GM23338 (cell line): ENCODE measurements at regions not wholly inside any gene's neighbourhood (a gene's known extent, or its start where the extent isn't known, plus 50 kb on each side); places are given as distances from the start of the nearest gene placed in this dataset.

Source experiments
- ATAC-seq: fragments of 200-7000 bp; cut with Tn5 transposase; 3 replicates; pipeline ENCODE4 v1.9.1; 2020
- DNase-seq: peaks from one replicate; pipeline ENCODE4 v3.0.0-alpha.2; 2015; ENCODE audit warnings: low spot score
- H2AFZ ChIP-seq: fragments of 200-600 bp; sonication (generic); 2 replicates; pipeline ENCODE4 v1.8.0; 2016; ENCODE audit warnings: antibody characterized with exemption, mild to moderate bottlenecking, moderate library complexity
- H3F3A ChIP-seq: fragments of 200-600 bp; sonication (generic); replicated peaks from 2 replicates; pipeline ENCODE4 v1.8.0; 2017; ENCODE audit warnings: antibody characterized with exemption, mixed run types, low read depth
- H3K27ac ChIP-seq: fragments of 200-600 bp; sonication (generic); 2 replicates; pipeline ENCODE4 v1.6.1; 2016; ENCODE audit warnings: low read depth
- H3K27me3 ChIP-seq: fragments of 200-600 bp; sonication (generic); 2 replicates; pipeline ENCODE4 v1.8.0; 2016; ENCODE audit warnings: mild to moderate bottlenecking, mixed run types, moderate library complexity; ENCODE audit not compliant: insufficient read depth
- H3K36me3 ChIP-seq: fragments of 200-600 bp; sonication (generic); 2 replicates; pipeline ENCODE4 v1.8.0; 2016; ENCODE audit warnings: mild to moderate bottlenecking; ENCODE audit not compliant: insufficient read depth
- H3K4me1 ChIP-seq: fragments of 200-600 bp; sonication (generic); 2 replicates; pipeline ENCODE4 v1.8.0; 2016; ENCODE audit warnings: mild to moderate bottlenecking, moderate library complexity; ENCODE audit not compliant: insufficient read depth
- H3K4me2 ChIP-seq: fragments of 200-600 bp; sonication (generic); 2 replicates; pipeline ENCODE4 v1.7.1; 2017; ENCODE audit warnings: mixed run types
- H3K4me3 ChIP-seq: fragments of 200-600 bp; sonication (generic); 2 replicates; pipeline ENCODE4 v1.6.1; 2016; ENCODE audit warnings: mixed run types
- H3K79me2 ChIP-seq: fragments of 200-600 bp; sonication (generic); replicated peaks from 2 replicates; pipeline ENCODE4 v1.8.0; 2017; ENCODE audit warnings: mild to moderate bottlenecking; ENCODE audit not compliant: insufficient read depth
- H3K9me2 ChIP-seq: fragments of 200-600 bp; sonication (generic); 2 replicates; pipeline ENCODE4 v1.8.0; 2017; ENCODE audit not compliant: insufficient read depth
- H4K20me1 ChIP-seq: fragments of 200-600 bp; sonication (generic); replicated peaks from 2 replicates; pipeline ENCODE4 v1.8.0; 2017; ENCODE audit warnings: mild to moderate bottlenecking; ENCODE audit not compliant: insufficient read depth
- H3K27ac Mint-ChIP-seq: 2 replicates; pipeline ENCODE4 v1.8.0; 2020; ENCODE audit warnings: inconsistent platforms, mild to moderate bottlenecking, moderate library complexity, mixed read lengths
- H3K27me3 Mint-ChIP-seq: 3 replicates; pipeline ENCODE4 v1.8.0; 2022; ENCODE audit warnings: low read depth, mild to moderate bottlenecking, moderate library complexity, mixed read lengths, inconsistent platforms; ENCODE audit not compliant: insufficient read depth, poor library complexity
- H3K36me3 Mint-ChIP-seq: 3 replicates; pipeline ENCODE4 v1.8.0; 2021; ENCODE audit warnings: low read depth, mild to moderate bottlenecking, inconsistent platforms, moderate library complexity, mixed read lengths
- H3K4me1 Mint-ChIP-seq: 3 replicates; pipeline ENCODE4 v1.8.0; 2020; ENCODE audit warnings: mild to moderate bottlenecking, inconsistent platforms, mixed read lengths
- H3K4me3 Mint-ChIP-seq: 3 replicates; pipeline ENCODE4 v1.8.0; 2021; ENCODE audit warnings: moderate library complexity, mild to moderate bottlenecking, inconsistent platforms, mixed read lengths
- H3K9me3 Mint-ChIP-seq: 3 replicates; pipeline ENCODE4 v1.8.0; 2020; ENCODE audit warnings: moderate library complexity, mild to moderate bottlenecking, inconsistent platforms, mixed read lengths
- CREB1 ChIP-seq: fragments of 250-450 bp; sonication (Bioruptor Pico); IDR thresholded peaks from 2 replicates; pipeline ENCODE4 v1.5.0; 2020; ENCODE audit warnings: low read depth, mild to moderate bottlenecking, moderate library complexity
- EZH2 ChIP-seq: fragments of 200-600 bp; sonication (generic); IDR thresholded peaks from one replicate; pipeline ENCODE4 v1.8.0; 2017; ENCODE audit warnings: antibody characterized with exemption, mild to moderate bottlenecking, low read depth; ENCODE audit not compliant: unreplicated experiment
- EZH2phosphoT487 ChIP-seq: fragments of 200-600 bp; sonication (generic); IDR thresholded peaks from one replicate; pipeline ENCODE4 v1.8.1; 2018; ENCODE audit warnings: antibody characterized with exemption; ENCODE audit not compliant: unreplicated experiment
- JUNB ChIP-seq: IDR thresholded peaks from one replicate; pipeline ENCODE4 v1.6.1; 2016; ENCODE audit warnings: antibody characterized with exemption; ENCODE audit not compliant: unreplicated experiment
- NANOG ChIP-seq: IDR thresholded peaks from 2 replicates; pipeline ENCODE4 v1.6.1; 2016; ENCODE audit warnings: antibody characterized with exemption, borderline replicate concordance
- POLR2AphosphoS5 ChIP-seq: IDR thresholded peaks from 2 replicates; pipeline ENCODE4 v1.6.1; 2016; ENCODE audit warnings: antibody characterized with exemption, low read depth
- STAT1 ChIP-seq: IDR thresholded peaks from one replicate; pipeline ENCODE4 v1.6.1; 2016; ENCODE audit warnings: antibody characterized with exemption; ENCODE audit not compliant: unreplicated experiment
- ZNF114 ChIP-seq: fragments of 250-450 bp; sonication (Bioruptor Pico); IDR thresholded peaks from 2 replicates; pipeline ENCODE4 v1.5.0; 2020; ENCODE audit warnings: mild to moderate bottlenecking, moderate library complexity
- ZNF331 ChIP-seq: fragments of 250-450 bp; sonication (Bioruptor Pico); IDR thresholded peaks from 2 replicates; pipeline ENCODE4 v1.5.0; 2020; ENCODE audit warnings: low read depth, mild to moderate bottlenecking, moderate library complexity
- TF ChIP-seq, protein P1 (sequence below), 2 experiments: fragments of 200-600 bp in 1 of 2; sonication (generic) in 1 of 2; conservative IDR thresholded peaks; 2 replicates each; pipeline versions ENCODE4 v1.5.1 to v1.6.1; 2016 to 2017; ENCODE audit warnings: antibody characterized with exemption in 2 of 2, low read depth in 2 of 2, mild to moderate bottlenecking in 2 of 2, moderate library complexity in 1 of 2
- TF ChIP-seq, protein P2 (sequence below): IDR thresholded peaks from one replicate; pipeline ENCODE4 v1.6.1; 2018; ENCODE audit warnings: antibody characterized with exemption; ENCODE audit not compliant: unreplicated experiment
- TF ChIP-seq, protein P3 (sequence below): fragments of 250-450 bp; sonication (Bioruptor Pico); IDR thresholded peaks from 2 replicates; pipeline ENCODE4 v1.5.0; 2020; ENCODE audit warnings: mild to moderate bottlenecking, moderate library complexity
- TF ChIP-seq, protein P4 (sequence below): IDR thresholded peaks from 2 replicates; pipeline ENCODE4 v1.6.1; 2016; ENCODE audit warnings: antibody characterized with exemption

DNA sequence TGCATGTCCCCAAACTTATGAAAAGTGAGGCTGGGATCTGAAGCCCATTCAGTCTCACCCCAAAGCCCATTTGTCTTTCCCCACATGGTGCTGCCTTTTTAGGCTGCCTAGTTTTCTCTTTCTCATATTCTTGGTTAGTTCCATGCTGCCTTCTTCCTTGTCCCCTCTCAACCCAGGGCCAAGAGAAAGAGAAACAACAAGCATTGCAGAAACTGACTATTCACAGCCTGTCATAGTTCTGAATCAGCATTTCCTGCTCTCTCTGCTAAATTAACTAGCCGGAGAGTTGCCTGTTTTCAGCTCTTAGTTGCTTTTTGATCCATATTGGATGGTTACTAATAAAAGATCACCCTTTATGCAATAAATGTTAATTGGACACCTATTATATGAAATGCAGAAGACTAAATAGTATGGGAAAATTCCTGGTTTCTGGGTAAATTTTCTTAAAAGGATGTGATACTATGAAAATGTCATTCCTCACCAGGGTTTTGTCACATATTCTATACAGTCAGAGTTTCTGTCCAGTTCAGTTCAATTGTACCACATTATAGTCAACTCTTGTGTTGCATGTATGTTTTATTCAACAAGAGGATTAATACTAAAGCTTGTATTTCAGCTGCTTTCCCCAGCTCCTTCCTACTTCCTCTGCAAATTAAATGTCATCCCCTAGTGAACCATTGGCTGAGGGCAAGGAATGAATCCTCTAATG lies 246.5 kb downstream of the GALR1 start:
- Histone ChIP-seq H3K4me1 (no peaks in the 10 kb centered on the region), H4K20me1 (no peaks in the 10 kb centered on the region), H3K36me3 (no peaks in the 10 kb centered on the region), H3K4me3 (no peak overlapping the region), H3K79me2 (no peaks in the 10 kb centered on the region), H3K9me2 (peaks cover 8% of the 10 kb centered on the region; the same call in 1 of the 2 replicates), H3K4me2 (no peak overlapping the region), H3K27ac (no peak overlapping the region), H3K27me3 (no peaks in the 10 kb centered on the region), H2AFZ (no peak overlapping the region), H3F3A (no peaks in the 10 kb centered on the region)
- Mint-ChIP-seq H3K27ac (no peak overlapping the region), H3K36me3 (no peaks in the 10 kb centered on the region), H3K27me3 (peaks cover 1% of the 10 kb centered on the region), H3K4me3 (no peak overlapping the region), H3K9me3 (peaks cover 6% of the 10 kb centered on the region; the same call in 1 of the 3 replicates), H3K4me1 (no peaks in the 10 kb centered on the region)
- DNase-seq, result no peak
- no peak for ATAC-seq
- TF ChIP-seq NANOG (no peak), POLR2AphosphoS5 (no peak), STAT1 (no peak), ZNF114 (CRISPR knock-in tag) (no peak), ZNF331 (CRISPR knock-in tag) (no peak), JUNB (no peak), CREB1 (CRISPR knock-in tag) (no peak), EZH2phosphoT487 (no peak), EZH2 (no peak)
- TF ChIP-seq, protein P1, sequence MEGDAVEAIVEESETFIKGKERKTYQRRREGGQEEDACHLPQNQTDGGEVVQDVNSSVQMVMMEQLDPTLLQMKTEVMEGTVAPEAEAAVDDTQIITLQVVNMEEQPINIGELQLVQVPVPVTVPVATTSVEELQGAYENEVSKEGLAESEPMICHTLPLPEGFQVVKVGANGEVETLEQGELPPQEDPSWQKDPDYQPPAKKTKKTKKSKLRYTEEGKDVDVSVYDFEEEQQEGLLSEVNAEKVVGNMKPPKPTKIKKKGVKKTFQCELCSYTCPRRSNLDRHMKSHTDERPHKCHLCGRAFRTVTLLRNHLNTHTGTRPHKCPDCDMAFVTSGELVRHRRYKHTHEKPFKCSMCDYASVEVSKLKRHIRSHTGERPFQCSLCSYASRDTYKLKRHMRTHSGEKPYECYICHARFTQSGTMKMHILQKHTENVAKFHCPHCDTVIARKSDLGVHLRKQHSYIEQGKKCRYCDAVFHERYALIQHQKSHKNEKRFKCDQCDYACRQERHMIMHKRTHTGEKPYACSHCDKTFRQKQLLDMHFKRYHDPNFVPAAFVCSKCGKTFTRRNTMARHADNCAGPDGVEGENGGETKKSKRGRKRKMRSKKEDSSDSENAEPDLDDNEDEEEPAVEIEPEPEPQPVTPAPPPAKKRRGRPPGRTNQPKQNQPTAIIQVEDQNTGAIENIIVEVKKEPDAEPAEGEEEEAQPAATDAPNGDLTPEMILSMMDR (conservative IDR thresholded peaks at IDR 0.05; ENCODE audit: low read depth in 2 of 2), result no peak
- TF ChIP-seq, protein P2, sequence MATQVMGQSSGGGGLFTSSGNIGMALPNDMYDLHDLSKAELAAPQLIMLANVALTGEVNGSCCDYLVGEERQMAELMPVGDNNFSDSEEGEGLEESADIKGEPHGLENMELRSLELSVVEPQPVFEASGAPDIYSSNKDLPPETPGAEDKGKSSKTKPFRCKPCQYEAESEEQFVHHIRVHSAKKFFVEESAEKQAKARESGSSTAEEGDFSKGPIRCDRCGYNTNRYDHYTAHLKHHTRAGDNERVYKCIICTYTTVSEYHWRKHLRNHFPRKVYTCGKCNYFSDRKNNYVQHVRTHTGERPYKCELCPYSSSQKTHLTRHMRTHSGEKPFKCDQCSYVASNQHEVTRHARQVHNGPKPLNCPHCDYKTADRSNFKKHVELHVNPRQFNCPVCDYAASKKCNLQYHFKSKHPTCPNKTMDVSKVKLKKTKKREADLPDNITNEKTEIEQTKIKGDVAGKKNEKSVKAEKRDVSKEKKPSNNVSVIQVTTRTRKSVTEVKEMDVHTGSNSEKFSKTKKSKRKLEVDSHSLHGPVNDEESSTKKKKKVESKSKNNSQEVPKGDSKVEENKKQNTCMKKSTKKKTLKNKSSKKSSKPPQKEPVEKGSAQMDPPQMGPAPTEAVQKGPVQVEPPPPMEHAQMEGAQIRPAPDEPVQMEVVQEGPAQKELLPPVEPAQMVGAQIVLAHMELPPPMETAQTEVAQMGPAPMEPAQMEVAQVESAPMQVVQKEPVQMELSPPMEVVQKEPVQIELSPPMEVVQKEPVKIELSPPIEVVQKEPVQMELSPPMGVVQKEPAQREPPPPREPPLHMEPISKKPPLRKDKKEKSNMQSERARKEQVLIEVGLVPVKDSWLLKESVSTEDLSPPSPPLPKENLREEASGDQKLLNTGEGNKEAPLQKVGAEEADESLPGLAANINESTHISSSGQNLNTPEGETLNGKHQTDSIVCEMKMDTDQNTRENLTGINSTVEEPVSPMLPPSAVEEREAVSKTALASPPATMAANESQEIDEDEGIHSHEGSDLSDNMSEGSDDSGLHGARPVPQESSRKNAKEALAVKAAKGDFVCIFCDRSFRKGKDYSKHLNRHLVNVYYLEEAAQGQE, result no peak
- TF ChIP-seq, protein P3, sequence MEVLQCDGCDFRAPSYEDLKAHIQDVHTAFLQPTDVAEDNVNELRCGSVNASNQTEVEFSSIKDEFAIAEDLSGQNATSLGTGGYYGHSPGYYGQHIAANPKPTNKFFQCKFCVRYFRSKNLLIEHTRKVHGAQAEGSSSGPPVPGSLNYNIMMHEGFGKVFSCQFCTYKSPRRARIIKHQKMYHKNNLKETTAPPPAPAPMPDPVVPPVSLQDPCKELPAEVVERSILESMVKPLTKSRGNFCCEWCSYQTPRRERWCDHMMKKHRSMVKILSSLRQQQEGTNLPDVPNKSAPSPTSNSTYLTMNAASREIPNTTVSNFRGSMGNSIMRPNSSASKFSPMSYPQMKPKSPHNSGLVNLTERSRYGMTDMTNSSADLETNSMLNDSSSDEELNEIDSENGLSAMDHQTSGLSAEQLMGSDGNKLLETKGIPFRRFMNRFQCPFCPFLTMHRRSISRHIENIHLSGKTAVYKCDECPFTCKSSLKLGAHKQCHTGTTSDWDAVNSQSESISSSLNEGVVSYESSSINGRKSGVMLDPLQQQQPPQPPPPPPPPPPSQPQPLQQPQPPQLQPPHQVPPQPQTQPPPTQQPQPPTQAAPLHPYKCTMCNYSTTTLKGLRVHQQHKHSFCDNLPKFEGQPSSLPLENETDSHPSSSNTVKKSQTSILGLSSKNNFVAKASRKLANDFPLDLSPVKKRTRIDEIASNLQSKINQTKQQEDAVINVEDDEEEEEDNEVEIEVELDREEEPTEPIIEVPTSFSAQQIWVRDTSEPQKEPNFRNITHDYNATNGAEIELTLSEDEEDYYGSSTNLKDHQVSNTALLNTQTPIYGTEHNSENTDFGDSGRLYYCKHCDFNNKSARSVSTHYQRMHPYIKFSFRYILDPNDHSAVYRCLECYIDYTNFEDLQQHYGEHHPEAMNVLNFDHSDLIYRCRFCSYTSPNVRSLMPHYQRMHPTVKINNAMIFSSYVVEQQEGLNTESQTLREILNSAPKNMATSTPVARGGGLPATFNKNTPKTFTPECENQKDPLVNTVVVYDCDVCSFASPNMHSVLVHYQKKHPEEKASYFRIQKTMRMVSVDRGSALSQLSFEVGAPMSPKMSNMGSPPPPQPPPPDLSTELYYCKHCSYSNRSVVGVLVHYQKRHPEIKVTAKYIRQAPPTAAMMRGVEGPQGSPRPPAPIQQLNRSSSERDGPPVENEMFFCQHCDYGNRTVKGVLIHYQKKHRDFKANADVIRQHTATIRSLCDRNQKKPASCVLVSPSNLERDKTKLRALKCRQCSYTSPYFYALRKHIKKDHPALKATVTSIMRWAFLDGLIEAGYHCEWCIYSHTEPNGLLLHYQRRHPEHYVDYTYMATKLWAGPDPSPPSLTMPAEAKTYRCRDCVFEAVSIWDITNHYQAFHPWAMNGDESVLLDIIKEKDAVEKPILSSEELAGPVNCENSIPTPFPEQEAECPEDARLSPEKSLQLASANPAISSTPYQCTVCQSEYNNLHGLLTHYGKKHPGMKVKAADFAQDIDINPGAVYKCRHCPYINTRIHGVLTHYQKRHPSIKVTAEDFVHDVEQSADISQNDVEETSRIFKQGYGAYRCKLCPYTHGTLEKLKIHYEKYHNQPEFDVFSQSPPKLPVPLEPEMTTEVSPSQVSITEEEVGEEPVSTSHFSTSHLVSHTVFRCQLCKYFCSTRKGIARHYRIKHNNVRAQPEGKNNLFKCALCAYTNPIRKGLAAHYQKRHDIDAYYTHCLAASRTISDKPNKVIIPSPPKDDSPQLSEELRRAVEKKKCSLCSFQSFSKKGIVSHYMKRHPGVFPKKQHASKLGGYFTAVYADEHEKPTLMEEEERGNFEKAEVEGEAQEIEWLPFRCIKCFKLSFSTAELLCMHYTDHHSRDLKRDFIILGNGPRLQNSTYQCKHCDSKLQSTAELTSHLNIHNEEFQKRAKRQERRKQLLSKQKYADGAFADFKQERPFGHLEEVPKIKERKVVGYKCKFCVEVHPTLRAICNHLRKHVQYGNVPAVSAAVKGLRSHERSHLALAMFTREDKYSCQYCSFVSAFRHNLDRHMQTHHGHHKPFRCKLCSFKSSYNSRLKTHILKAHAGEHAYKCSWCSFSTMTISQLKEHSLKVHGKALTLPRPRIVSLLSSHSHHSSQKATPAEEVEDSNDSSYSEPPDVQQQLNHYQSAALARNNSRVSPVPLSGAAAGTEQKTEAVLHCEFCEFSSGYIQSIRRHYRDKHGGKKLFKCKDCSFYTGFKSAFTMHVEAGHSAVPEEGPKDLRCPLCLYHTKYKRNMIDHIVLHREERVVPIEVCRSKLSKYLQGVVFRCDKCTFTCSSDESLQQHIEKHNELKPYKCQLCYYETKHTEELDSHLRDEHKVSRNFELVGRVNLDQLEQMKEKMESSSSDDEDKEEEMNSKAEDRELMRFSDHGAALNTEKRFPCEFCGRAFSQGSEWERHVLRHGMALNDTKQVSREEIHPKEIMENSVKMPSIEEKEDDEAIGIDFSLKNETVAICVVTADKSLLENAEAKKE (CRISPR knock-in tag), result no peak
- TF ChIP-seq, protein P4, sequence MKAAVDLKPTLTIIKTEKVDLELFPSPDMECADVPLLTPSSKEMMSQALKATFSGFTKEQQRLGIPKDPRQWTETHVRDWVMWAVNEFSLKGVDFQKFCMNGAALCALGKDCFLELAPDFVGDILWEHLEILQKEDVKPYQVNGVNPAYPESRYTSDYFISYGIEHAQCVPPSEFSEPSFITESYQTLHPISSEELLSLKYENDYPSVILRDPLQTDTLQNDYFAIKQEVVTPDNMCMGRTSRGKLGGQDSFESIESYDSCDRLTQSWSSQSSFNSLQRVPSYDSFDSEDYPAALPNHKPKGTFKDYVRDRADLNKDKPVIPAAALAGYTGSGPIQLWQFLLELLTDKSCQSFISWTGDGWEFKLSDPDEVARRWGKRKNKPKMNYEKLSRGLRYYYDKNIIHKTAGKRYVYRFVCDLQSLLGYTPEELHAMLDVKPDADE, result no peak
